Smooth muscle cell (in vitro differentiated cells): ENCODE measurements at regions not wholly inside any gene's neighbourhood (a gene's known extent, or its start where the extent isn't known, plus 50 kb on each side); places are given as distances from the start of the nearest gene placed in this dataset.

Experiments
- DNase-seq: peaks from one replicate; lab custom pipeline; 2025; ENCODE audit not compliant: unreplicated experiment; lab: John Stamatoyannopoulos, UW
- H2AFZ ChIP-seq: fragments of 200-600 bp; sonication (generic); 2 replicates; pipeline ENCODE4 v1.6.0; 2016; ENCODE audit warnings: antibody characterized with exemption, low read depth, mild to moderate bottlenecking
- H3F3A ChIP-seq: fragments of 200-600 bp; sonication (generic); 2 replicates; pipeline ENCODE4 v1.6.0; 2017; ENCODE audit warnings: antibody characterized with exemption, low read depth
- H3K27ac ChIP-seq: fragments of 200-600 bp; sonication (generic); 2 replicates; pipeline ENCODE4 v1.5.1; 2016; ENCODE audit warnings: low read depth, mild to moderate bottlenecking
- H3K27me3 ChIP-seq: fragments of 200-600 bp; sonication (generic); 2 replicates; pipeline ENCODE4 v1.6.1; 2016; ENCODE audit warnings: low read depth, mild to moderate bottlenecking
- H3K36me3 ChIP-seq: fragments of 200-600 bp; sonication (generic); 2 replicates; pipeline ENCODE4 v1.5.1; 2016; ENCODE audit warnings: low read depth
- H3K4me1 ChIP-seq: fragments of 200-600 bp; sonication (generic); 2 replicates; pipeline ENCODE4 v1.5.1; 2016; ENCODE audit warnings: low read depth
- H3K4me2 ChIP-seq: fragments of 200-600 bp; sonication (generic); 2 replicates; pipeline ENCODE4 v1.6.0; 2016; ENCODE audit warnings: mild to moderate bottlenecking
- H3K4me3 ChIP-seq: fragments of 200-600 bp; sonication (generic); 2 replicates; pipeline ENCODE4 v1.5.1; 2016; ENCODE audit warnings: mild to moderate bottlenecking
- H3K79me2 ChIP-seq: fragments of 200-600 bp; sonication (generic); 2 replicates; pipeline ENCODE4 v1.6.0; 2016; ENCODE audit warnings: low read depth, mild to moderate bottlenecking
- H3K9ac ChIP-seq: fragments of 200-600 bp; sonication (generic); 2 replicates; pipeline ENCODE4 v1.6.0; 2016; ENCODE audit warnings: low read depth
- H3K9me3 ChIP-seq: fragments of 200-600 bp; sonication (generic); replicated peaks from 2 replicates; pipeline ENCODE4 v1.5.1; 2016; ENCODE audit warnings: low read depth
- H4K20me1 ChIP-seq: fragments of 200-600 bp; sonication (generic); 2 replicates; pipeline ENCODE4 v1.6.0; 2016; ENCODE audit warnings: low read depth
- WGBS: methylation state at CpG from one replicate; pipeline ENCODE4 v1.1.7; 2016; ENCODE audit warnings: low lambda C conversion rate; 5-methylcytosine and 5-hydroxymethylcytosine counted together
- TF ChIP-seq, protein P1 (sequence below): fragments of 200-600 bp; sonication (generic); IDR thresholded peaks from 2 replicates; pipeline ENCODE4 v1.5.1; 2017; ENCODE audit warnings: borderline replicate concordance, mild to moderate bottlenecking, antibody characterized with exemption; ENCODE audit not compliant: insufficient read depth, poor library complexity, severe bottlenecking

DNA sequence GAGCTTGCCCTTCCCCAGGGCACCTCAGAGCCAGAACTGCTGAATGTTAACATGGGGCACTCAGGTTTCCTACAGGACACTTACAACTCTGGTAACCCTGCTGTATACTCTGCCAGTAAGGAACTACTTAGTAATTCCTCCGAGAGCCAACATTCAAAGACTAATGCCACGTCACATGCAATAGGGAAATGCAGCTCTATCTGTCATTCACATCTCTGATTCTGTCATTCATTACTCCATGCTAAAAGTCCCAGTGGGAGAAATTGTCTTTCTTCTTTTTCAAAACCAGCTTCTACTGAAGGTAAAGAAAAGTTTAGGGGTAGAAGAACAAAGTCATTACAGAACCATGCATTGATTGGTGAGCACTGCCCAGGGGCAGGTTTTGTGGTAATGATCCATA is 189.2 kb downstream of the DAD1 start:
- no peak overlapping the region for H3K9ac ChIP-seq
- no peak overlapping the region for H3K4me2 ChIP-seq
- no peaks in the 10 kb centered on the region for H3K36me3 ChIP-seq
- no peak overlapping the region for H3K27ac ChIP-seq
- no peaks in the 10 kb centered on the region for H3K9me3 ChIP-seq
- H2AFZ ChIP-seq = no peak overlapping the region
- H3F3A ChIP-seq = no peaks in the 10 kb centered on the region
- H3K27me3 ChIP-seq = no peaks in the 10 kb centered on the region
- 95% methylated on average over 2 of the region's 2 CpGs for WGBS
- no peak overlapping the region for H3K4me3 ChIP-seq
- H4K20me1 ChIP-seq = no peaks in the 10 kb centered on the region
- no peaks in the 10 kb centered on the region for H3K79me2 ChIP-seq
- DNase-seq = no peak
- peaks cover 6% of the 10 kb centered on the region for H3K4me1 ChIP-seq
- TF ChIP-seq, protein P1, sequence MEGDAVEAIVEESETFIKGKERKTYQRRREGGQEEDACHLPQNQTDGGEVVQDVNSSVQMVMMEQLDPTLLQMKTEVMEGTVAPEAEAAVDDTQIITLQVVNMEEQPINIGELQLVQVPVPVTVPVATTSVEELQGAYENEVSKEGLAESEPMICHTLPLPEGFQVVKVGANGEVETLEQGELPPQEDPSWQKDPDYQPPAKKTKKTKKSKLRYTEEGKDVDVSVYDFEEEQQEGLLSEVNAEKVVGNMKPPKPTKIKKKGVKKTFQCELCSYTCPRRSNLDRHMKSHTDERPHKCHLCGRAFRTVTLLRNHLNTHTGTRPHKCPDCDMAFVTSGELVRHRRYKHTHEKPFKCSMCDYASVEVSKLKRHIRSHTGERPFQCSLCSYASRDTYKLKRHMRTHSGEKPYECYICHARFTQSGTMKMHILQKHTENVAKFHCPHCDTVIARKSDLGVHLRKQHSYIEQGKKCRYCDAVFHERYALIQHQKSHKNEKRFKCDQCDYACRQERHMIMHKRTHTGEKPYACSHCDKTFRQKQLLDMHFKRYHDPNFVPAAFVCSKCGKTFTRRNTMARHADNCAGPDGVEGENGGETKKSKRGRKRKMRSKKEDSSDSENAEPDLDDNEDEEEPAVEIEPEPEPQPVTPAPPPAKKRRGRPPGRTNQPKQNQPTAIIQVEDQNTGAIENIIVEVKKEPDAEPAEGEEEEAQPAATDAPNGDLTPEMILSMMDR = no peak

- Histone ChIP-seq H3K4me3 (no peak overlapping the region), H3K9me3 (no peaks in the 10 kb centered on the region), H3K9ac (no peak overlapping the region), H3K79me2 (no peaks in the 10 kb centered on the region), H3K27ac (no peak overlapping the region), H3K4me1 (peaks cover 6% of the 10 kb centered on the region), H3K27me3 (no peaks in the 10 kb centered on the region), H3K36me3 (no peaks in the 10 kb centered on the region), H4K20me1 (no peaks in the 10 kb centered on the region), H3K4me2 (no peak overlapping the region), H2AFZ (no peak overlapping the region), H3F3A (no peaks in the 10 kb centered on the region)
- WGBS = 89% methylated on average over 7 of the region's 7 CpGs
- TF ChIP-seq, protein P1 = no peak
- no peak for DNase-seq
Measured at GRCh38 chr14:22397221-22397737, 191.7 kb downstream of the DAD1 start.

- no peak overlapping the region for H2AFZ ChIP-seq
- H3K79me2 ChIP-seq = no peaks in the 10 kb centered on the region
- 85% methylated on average over 2 of the region's 2 CpGs for WGBS
- no peaks in the 10 kb centered on the region for H3K27me3 ChIP-seq
- no peak overlapping the region for H3K27ac ChIP-seq
- no peaks in the 10 kb centered on the region for H3F3A ChIP-seq
- H4K20me1 ChIP-seq = no peaks in the 10 kb centered on the region
- no peak overlapping the region for H3K4me2 ChIP-seq
- no peak for DNase-seq
- no peak overlapping the region for H3K4me3 ChIP-seq
- peaks cover 1% of the 10 kb centered on the region for H3K4me1 ChIP-seq
- H3K9me3 ChIP-seq = no peaks in the 10 kb centered on the region
- no peak overlapping the region for H3K9ac ChIP-seq
- H3K36me3 ChIP-seq = no peaks in the 10 kb centered on the region
- TF ChIP-seq, protein P1 = no peak
Measured at GRCh38 chr14:22395803-22396202, 193.2 kb downstream of the DAD1 start.

GRCh38 chr14:22394616-22395015 is 194.4 kb downstream of the DAD1 start:
- H3K36me3 ChIP-seq = no peaks in the 10 kb centered on the region
- DNase-seq = no peak
- no peak overlapping the region for H3K4me3 ChIP-seq
- no peaks in the 10 kb centered on the region for H3K79me2 ChIP-seq
- no peaks in the 10 kb centered on the region for H3K9me3 ChIP-seq
- H2AFZ ChIP-seq = no peak overlapping the region
- no peaks in the 10 kb centered on the region for H3K4me1 ChIP-seq
- no peaks in the 10 kb centered on the region for H3K27me3 ChIP-seq
- H3F3A ChIP-seq = no peaks in the 10 kb centered on the region
- TF ChIP-seq, protein P1 = no peak
- H3K4me2 ChIP-seq = no peak overlapping the region
- WGBS = 95% methylated on average over 2 of the region's 2 CpGs
- no peak overlapping the region for H3K27ac ChIP-seq
- no peaks in the 10 kb centered on the region for H4K20me1 ChIP-seq
- no peak overlapping the region for H3K9ac ChIP-seq
